Head of caudate nucleus (tissue), 42 donors: ENCODE measurements at regions not wholly inside any gene's neighbourhood (a gene's known extent, or its start where the extent isn't known, plus 50 kb on each side); places are given as distances from the start of the nearest gene placed in this dataset.

Source experiments
- DNase-seq, 42 donors: peaks; one replicate each; pipeline versions ENCODE4 v3.0.0 to v3.0.0-alpha.2; 2020 to 2021; ENCODE audit warnings: mixed read lengths in 7 of 42
- intact Hi-C: fragments of 100-400 bp; cut with DNase I; formaldehyde crosslinking; loops from one replicate; pipeline ENCODE4 v1.15.0; 2022

DNA sequence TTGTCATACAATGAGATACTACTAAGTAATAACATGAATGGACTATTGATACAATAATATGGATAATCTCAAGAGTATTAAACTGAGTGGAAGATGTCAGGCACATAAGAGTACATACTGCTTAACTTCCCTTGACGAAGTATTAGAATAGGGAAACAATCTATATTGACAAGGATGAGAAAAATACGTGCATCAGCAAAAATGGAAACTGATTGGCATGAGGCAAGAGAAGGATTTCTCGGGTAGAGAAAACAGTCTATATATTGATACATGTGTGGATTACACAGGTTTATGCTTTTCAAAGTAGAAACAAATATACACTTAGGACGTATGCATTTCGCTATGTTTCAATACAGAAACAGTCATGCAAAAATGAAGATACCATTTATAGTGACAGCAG is 57.4 kb downstream of the PRR20E start:
- intact Hi-C loops: no loop called here

DNA sequence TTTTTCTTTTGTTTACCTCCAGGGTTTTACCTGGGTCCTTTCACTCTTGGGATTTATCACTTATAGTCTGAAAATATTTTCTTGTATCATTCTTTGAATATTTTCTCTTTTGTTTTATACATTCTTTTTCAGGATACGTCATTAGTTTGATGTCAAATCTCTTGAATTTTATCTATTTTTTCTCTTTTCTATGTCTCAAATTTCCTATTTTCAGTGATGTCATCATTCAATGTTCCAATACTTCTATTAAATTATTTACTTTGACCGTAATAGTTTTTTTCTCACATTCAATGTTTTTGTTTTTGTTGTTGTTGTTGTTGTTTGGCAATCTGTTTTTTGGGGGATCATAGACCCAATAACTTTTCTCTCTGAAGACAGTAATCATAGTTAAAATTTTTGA is 83.5 kb downstream of the PRR20E start:
- intact Hi-C loops: no loop called here
- no peak for DNase-seq

More for the DNA sequence above, 57.4 kb downstream of the PRR20E start:
- no peak for DNase-seq

DNA sequence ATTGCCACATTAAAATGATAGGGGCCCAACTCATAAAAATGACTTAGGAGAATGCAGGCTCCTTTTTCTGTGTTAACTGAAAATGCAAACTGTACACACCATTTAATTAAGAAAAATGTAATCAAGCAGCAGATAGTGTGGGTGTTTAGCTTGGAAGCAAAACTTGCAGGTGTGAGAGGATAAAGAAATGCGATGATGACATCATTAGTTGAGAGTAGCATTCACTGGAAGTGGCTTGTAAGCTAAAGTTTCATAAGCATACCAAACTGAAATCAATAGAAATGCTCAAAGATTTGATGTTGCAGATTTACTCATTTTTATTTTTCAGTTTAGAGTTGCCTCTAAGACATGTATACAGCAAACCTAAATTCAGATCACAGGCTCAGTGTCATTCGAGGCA is 86.6 kb downstream of the PRR20E start:
- no peak for DNase-seq

DNA sequence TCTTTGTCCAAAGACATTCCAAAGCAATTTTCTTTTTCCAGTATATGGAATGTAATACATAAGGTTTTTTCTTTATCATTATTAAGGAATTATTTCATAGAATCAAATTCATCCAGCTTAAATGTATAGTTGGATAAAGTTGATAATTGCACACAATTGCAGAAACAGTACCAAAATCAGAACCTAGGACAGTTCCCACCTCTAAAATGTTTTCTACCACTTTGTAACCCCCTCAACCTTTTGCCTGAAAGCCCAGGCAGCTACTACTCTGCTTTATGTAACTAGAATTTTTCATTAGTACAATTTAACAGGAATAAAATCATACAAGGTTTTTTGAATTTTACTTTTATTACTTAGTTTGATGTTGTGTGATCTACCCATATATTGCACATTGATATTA is 98.0 kb downstream of the PRR20E start:
- no peak for DNase-seq
- intact Hi-C loops: no loop called here

More for the DNA sequence above, 86.6 kb downstream of the PRR20E start:
- intact Hi-C loops: no loop called here

DNA sequence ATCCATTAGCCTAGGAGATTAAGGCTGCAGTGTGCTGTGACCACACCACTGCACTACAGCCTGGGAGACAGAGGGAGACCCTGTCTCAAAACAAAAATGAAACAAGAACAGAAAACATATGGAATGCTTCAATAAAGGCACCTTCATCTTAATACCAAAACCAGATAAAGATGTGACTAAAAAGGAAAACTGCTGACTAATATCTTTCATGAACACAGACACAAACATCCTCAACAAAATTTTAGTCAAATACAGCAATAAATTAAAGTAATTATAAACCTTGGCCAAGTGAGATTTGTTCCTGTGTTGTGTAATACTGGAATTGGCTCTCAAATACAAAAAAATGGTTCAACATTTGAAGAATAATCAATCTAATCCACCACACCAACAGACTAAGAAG is 103.5 kb downstream of the PRR20E start:
- DNase-seq: no peak
- intact Hi-C loops: no loop called here

DNA sequence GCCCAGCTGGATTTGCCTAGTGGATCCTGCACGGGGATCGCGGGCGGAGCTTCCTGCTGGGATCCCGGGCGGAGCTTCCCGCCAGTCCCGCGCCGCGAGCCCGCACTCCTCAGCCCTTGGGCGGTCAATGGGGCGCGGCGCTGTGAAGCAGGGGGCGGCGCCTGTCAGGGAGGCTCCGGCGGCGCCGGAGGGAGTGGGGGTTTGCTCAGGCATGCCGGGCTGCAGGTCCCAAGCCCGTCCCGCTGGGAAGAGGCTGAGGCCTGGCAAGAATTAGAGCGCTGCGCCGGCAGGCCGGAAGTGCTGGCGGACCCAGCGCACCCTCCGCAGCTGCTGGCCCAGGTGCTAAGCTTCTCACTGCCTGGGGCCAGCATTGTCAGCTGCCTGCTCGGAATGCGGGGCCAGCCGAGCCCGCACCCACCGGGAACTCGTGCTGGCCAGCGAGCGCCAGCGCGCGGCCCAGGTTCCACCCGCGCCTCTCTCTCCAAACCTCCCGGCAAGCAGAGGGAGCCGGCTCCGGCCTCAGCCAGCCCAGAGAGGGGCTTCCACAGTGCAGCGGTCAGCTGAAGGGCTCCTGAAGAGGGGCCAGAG is 119.6 kb downstream of the PRR20E start:
- intact Hi-C loops: no loop called here
- peak in 1 of 42 donors; percentile 32 for DNase-seq

DNA sequence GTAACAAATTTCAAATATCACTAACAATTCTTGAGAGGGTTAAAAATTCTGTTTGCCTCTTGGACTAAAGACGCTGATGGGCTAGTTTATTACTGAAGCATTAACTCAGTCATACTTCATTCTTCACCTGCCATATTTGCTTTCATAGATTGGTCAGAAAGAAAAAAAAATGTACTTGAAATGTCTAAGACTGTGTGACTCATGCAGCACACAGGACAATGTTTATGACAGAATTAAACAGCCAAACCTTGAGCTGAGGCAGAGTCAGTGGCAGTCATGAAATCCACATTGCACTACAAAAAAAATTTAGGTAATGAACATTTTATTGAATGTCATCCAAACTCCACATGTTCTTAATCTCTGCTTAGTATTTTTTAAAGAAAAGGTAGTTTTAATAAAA is 135.6 kb downstream of the PRR20E start:
- DNase-seq: no peak
- intact Hi-C loops: no loop called here

DNA sequence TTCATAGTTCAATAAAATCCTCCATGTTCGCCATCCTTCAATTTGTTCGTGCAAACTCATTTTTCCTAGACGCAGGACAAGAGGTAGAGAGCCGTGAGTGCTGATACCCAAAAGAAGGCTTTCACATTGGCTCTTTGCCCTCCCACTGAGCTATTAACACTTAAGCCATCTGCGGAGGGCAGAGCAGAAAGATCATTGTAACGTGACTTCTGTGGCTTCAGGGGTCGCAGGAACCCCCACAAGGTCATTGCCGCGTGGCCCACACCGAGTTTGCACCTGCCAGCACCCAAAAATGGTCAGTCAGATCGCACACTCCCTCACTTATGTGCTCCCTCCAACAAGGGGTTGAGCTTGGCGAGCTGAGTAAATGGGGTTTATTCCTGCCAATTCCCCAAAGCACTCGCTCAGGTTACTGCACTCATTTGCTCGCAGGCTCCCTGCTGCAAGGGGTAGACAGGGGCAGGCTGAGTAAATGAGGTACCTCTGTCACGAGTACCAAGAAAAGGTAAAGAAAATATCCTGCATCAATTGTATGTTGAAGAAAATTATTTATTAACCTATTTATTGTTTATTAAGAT is 144.1 kb downstream of the PRR20E start:
- no peak for DNase-seq
- intact Hi-C loops: no loop called here

DNA sequence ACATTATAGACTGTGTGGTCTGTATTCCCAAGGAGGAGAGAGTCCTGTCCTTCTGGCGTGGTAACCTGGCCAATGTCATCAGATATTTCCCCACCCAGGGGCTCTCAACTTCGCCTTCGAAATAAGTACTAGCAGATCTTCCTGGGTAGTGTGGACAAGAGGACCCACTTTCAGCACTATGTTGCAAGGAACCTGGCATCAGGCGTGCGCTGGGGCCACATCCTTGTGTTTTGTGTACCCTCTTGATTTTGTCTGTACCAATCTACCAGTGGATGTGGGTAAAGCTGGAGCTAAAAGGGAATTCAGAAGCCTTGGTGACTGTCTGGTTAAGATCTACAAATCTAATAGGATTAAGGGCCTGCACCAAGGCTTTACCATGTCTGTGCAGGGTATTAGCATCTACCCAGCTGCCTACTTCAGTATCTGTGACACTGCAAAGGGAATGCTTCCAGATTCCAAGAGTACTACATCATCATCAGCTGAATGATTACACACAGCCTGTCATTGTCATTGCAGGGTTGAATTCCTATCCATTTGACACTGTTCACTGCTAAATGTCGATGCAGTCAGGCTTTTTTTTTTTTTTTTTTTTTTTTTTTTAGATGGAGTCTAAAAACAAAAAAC is 148.0 kb downstream of the PRR20E start:
- intact Hi-C loops: no loop called here
- DNase-seq: peak in 2 of 42 donors; percentile 9 to 12

DNA sequence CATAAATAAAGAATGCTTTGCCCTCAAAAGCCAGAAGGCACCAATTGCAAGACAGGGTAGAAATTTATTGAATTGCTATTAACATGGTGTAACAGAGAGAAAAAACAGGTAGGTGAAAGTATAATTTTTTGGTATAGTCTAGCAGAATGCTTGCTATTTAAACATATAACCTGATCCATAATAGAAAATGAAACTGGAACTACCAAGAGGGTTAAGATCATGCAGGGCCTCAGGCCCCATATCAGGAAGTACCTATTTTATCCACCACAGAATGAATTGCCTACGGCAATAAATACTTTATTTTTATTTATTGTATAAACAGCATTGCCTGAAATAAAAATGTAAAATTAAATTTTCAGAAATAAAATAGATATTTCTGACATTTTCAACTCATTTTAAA is 159.5 kb downstream of the PRR20E start:
- intact Hi-C loops: no loop called here
- no peak for DNase-seq

DNA sequence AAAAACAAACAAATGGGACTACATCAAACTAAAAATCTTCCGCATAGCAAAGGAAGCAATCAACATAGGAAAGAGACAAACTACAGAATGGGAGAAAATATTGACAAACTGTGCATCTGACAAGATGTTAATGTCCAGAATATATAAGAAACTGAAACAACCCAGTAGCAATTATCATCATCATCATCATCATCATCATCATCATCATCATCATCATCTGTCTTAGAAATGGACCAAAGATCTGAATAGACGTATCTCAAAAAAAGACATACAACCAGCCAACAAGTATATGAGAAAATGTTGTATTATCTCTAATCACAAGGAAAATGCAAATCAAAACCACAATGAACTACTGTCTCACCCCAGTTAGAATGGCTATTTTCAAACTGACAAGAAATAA is 173.9 kb downstream of the PRR20E start:
- intact Hi-C loops: no loop called here
- DNase-seq: no peak

DNA sequence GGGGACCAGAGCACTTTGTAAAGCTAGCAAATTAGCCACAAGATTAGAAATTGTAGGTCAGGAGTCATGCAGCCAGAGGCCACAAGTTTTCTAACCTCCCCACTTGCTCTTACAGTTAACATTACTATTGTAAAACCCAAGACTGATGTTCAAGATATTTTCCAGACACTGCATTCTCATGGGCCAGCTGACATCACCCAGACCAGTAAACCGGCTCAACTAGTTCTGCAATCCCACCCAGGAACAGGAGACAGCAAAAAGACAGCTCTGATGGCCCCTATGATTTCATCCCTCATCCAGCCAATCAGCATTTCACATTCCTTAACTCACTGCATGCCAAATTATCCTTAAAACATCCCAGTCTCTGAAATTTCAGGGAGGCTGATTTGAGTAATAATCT is 178.5 kb downstream of the PRR20E start:
- intact Hi-C loops: no loop called here
- no peak for DNase-seq

DNA sequence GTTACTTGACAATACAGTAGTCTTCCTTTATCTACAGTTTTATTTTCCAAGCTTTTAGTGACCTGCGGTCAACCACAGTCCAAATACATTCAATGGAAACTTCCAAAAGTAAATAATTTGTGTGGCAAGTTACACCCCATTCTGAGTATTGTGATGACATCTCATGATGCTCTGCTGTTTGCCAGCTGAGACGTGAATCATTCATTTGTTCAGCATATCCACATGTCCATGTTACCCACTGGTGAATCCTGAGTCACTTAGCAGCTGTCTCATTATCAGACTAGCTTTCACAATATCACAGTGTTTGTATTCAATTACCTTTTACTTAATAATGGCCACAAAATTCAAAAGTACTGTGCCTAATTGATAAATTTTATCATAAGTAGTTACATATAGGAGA is 179.8 kb downstream of the PRR20E start:
- intact Hi-C loops: no loop called here
- DNase-seq: no peak

DNA sequence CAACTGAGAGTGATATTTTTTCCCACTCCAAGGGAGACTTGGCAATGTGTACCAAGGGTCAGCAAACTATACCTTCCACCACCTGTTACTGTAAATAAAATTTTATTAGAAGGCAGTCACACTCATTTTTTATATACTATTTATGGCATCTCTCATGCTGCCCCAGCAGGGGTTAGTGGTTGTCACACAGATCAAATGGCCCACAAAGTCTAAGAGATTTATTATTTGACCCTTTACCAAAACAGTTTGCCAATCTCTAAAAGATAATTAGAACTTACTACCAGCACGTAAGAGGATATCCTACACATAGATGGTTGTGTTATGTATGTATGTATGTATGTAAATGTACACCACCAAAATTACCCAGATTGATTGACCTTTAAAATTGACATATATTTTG is 185.1 kb downstream of the PRR20E start:
- DNase-seq: no peak
- intact Hi-C loops: no loop called here

DNA sequence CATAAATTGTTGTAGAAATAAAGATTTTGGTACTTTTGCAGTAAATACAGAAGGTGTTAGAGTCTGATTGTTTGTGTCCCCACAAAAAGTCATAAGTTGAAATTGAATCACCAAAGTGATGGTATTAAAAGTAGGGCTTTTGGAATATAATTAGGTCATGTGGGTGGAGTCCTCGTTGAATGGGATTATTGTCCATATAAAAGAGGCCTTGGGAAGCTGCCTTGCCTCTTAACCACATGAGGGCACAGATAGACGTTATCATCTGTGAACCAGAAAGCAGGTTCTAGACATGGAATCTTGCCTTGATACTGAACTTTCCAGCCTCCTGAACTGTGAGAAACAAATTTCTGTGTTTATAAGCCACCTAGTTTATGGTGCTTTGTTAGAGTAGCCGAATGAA is 186.8 kb downstream of the PRR20E start:
- DNase-seq: peak in 3 of 42 donors; percentile 7 to 16 (median 7)

DNA sequence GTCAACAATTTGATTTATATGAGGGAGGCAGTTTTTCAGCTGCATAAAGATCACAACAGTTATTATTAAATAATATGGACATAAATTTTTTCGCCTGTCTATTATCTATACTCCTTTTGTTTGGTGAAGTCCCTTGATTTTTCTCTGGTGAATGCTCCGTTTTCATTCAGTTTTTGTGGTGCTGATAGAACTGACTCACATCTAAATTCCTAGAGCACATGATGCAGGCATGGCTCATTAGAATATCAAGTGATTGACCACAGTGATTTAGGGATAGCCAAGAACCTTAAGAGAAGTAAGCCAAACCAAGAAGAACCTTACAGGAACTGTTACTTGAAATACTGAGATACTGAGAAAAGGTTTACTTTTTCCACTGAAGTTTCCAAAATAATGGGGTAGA is 208.9 kb downstream of the PRR20E start:
- no peak for DNase-seq
- intact Hi-C loops: no loop called here

More for the DNA sequence above, 186.8 kb downstream of the PRR20E start:
- intact Hi-C loops: no loop called here

DNA sequence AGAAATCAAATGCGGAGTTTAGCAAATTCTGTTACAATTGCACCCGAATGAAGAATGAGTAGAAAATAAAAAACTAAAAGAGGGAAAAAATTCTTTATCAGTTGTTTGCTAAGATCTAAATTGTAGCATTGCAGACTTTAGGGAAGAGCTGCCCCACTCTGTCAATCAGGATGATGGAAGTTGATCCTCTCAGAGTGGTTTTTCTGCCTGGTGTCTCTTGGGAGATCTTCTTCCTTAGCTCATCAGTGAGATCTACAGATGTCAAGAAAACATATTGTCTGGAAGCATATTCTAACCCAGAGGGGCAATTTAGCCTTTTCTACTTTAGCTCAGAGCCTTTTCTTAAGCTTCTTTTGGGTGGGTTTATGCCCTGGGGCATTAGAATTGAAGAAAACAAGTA is 223.2 kb upstream of the PCDH17 start:
- DNase-seq: no peak
- intact Hi-C loops: no loop called here

DNA sequence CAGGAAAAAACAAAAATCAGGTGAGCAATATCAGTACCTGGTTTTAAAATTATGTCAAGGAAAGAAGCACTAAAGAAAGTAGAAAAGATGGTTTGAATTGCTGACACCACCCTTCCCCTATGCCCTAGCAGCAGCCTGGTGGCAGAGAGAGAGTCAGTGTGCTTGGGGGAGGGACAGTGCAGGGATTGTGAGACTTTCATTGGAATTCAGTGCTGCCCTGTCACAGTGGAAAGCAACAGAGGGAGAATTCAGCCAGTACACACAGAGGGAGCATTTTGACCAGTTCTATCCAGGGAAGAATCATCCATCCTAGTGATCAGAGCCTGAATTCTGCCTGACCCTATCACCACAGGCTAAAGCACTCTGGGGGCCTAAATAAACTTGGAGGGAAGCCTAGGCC is 222.4 kb upstream of the PCDH17 start:
- peak in 32 of 42 donors; percentile 5 to 71 (median 36) for DNase-seq
- intact Hi-C loops: no loop called here

DNA sequence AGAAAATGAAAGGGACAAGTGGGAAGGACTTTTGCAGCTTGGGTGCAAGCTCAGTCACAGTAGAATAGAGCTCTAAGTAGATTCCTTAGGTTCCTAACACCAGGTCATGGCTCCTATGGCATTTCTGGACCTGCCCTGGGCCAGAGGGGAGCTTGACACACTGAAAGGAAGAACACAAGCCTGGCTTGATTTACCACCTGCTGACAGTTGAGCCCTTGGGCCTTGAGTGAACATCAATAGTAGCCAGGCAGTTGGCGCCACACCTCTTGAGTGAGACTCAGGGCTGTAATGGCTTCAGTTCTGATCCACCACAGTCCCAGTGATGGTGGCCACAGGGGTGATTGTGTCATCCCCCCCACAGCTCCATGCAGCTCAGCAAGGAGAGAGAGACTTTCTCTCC is 221.9 kb upstream of the PCDH17 start:
- intact Hi-C loops: no loop called here
- DNase-seq: peak in 1 of 42 donors; percentile 29

DNA sequence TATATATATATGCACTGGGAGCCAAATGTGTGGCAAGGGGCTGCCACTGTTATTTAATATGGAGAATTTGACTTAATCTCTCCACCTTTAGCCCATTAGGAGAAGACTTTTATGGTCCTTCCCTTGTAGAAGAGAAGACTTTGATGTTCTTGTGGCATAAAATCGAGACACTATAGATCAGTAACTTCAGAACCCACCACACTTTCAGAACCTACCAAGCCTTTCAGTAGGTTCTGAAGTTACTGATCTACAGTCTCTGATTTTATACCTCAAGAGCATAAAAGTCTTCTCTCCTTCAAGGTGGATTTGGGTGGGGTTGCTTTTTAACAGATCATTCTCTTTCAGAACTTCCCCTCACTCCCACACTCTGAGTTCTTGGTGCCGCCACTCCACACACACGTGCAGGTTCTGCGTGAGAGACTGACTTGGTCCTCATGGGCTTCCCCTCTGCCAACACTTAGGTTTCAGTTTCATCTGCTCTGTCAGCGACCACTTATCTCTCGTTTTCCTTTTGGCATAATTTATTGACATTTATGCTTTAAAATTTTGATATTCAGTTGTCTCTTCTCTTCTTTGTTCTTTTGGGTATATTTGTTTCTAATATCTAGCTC is 213.4 kb upstream of the PCDH17 start:
- no peak for DNase-seq
- intact Hi-C loops: no loop called here

DNA sequence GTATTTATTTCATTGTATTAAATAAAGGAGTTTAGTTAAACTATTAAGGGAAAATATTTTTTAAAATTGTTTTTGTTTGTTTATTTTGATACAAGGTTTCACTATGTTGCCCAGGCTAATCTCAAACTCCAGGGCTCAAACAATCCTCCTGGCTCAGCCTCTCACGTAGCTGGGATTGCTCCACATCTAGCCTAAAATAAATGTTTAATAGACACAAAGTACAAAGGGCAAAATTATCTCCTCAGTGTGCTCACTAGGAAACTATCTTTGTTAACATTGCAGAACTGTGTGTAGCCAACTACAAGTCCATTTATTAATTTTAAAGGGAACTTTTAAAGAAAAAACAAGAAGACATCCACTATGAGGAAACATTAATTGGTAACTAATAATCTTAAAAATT is 207.2 kb upstream of the PCDH17 start:
- DNase-seq: no peak
- intact Hi-C loops: no loop called here
